HepG2 (cell line): ENCODE measurements at regions not wholly inside any gene's neighbourhood (a gene's known extent, or its start where the extent isn't known, plus 50 kb on each side); places are given as distances from the start of the nearest gene placed in this dataset.

Source experiments
- SP1 ChIP-seq, 2 experiments: fragments of 450-650 bp in 1 of 2; sonication (generic) in 1 of 2; formaldehyde crosslinking in 1 of 2; IDR thresholded peaks; 2 replicates each; pipeline versions ENCODE4 v1.4.0 to v1.6.1; 2016 to 2020; ENCODE audit warnings: missing genetic modification reagents in 1 of 2
- TF ChIP-seq, protein P1 (sequence below): sonication (generic); formaldehyde crosslinking; IDR thresholded peaks from 2 replicates; pipeline ENCODE4 v1.5.0; 2020; ENCODE audit warnings: mild to moderate bottlenecking, missing genetic modification reagents, moderate library complexity
- TF ChIP-seq, protein P2 (sequence below): sonication (generic); formaldehyde crosslinking; IDR thresholded peaks from 2 replicates; pipeline ENCODE4 v1.5.0; 2020; ENCODE audit warnings: missing genetic modification reagents, mild to moderate bottlenecking, borderline replicate concordance

DNA sequence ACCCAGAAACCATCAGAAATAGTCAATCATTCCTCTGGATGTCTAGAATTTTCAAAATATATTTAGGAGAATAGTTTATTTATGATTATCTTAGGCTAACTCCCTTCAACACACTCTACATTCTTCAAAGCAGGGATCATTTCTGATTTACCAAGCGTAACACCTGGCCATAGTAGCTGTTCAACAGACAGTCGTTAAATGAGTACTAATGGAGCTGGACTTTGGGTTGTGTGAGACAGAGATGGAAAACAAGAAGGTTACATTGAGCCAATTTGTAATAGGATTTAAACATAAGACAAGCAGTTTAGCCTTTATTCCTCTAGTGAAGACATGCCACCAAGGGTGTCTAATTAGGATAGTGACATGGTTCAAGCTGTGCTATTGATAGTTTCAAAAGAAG lies 129.2 kb upstream of the ANO3 start:
- TF ChIP-seq, protein P1, sequence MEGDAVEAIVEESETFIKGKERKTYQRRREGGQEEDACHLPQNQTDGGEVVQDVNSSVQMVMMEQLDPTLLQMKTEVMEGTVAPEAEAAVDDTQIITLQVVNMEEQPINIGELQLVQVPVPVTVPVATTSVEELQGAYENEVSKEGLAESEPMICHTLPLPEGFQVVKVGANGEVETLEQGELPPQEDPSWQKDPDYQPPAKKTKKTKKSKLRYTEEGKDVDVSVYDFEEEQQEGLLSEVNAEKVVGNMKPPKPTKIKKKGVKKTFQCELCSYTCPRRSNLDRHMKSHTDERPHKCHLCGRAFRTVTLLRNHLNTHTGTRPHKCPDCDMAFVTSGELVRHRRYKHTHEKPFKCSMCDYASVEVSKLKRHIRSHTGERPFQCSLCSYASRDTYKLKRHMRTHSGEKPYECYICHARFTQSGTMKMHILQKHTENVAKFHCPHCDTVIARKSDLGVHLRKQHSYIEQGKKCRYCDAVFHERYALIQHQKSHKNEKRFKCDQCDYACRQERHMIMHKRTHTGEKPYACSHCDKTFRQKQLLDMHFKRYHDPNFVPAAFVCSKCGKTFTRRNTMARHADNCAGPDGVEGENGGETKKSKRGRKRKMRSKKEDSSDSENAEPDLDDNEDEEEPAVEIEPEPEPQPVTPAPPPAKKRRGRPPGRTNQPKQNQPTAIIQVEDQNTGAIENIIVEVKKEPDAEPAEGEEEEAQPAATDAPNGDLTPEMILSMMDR (CRISPR knock-in tag), result no peak
- TF ChIP-seq, protein P2, sequence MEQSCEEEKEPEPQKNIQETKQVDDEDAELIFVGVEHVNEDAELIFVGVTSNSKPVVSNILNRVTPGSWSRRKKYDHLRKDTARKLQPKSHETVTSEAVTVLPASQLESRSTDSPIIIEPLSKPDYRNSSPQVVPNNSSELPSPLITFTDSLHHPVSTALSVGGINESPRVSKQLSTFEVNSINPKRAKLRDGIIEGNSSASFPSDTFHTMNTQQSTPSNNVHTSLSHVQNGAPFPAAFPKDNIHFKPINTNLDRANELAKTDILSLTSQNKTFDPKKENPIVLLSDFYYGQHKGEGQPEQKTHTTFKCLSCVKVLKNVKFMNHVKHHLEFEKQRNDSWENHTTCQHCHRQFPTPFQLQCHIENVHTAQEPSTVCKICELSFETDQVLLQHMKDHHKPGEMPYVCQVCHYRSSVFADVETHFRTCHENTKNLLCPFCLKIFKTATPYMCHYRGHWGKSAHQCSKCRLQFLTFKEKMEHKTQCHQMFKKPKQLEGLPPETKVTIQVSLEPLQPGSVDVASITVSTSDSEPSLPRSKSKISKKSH (CRISPR knock-in tag), result no peak
- TF ChIP-seq SP1 (IDR thresholded peaks at IDR 0.05), result no peak
- TF ChIP-seq SP1 (CRISPR knock-in tag; IDR thresholded peaks at IDR 0.05), result no peak
